ENCODE measurements at regions not wholly inside any gene's neighbourhood (a gene's known extent, or its start where the extent isn't known, plus 50 kb on each side); places are given as distances from the start of the nearest gene placed in this dataset.

DNA sequence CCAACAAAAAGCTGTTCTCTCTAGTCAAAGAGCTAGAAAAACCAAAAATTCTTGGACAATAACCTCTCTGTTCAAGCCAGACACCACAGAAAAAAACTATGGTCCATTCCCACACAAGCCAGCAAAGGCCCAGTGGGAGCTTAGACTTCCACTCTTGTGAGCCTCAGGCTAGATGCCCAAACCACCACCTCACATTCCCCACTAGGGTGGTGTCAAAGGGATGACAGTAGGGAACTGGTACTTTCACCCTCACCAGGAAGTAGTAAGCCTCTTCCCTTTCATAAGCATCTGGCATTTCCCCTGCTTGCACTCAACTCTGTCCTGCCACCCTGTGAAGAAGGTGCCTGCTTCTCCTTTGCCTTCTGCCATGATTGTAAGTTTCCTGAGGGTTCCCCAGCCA lies 58.4 kb upstream of the RNF217 start:
- TF ChIP-seq CTCF (conservative IDR thresholded peaks at IDR 0.05; ENCODE audit: low read depth, low read length) = no peak
- no peak for TF ChIP-seq EZH2 (IDR thresholded peaks at IDR 0.05; ENCODE audit: borderline replicate concordance, low read depth, low read length, poor library complexity, severe bottlenecking)
